Astrocyte of the spinal cord (primary cell): ENCODE measurements at regions not wholly inside any gene's neighbourhood (a gene's known extent, or its start where the extent isn't known, plus 50 kb on each side); places are given as distances from the start of the nearest gene placed in this dataset.
"Not testable (repeated sequence)": the region's sequence is repeated elsewhere in the genome, so short reads cannot be mapped to it uniquely, and the experiment has no call there.

Source experiments
- DNase-seq: peaks from one replicate; pipeline ENCODE4 v3.0.0; 2011; ENCODE audit warnings: low read depth, low spot score
- H3K4me3 ChIP-seq: 2 replicates; pipeline ENCODE4 v1.5.1; 2011; ENCODE audit warnings: low read depth, mild to moderate bottlenecking, low read length, moderate library complexity
- CTCF ChIP-seq: IDR thresholded peaks from 2 replicates; pipeline ENCODE4 v1.5.1; 2012; ENCODE audit warnings: low read depth, mild to moderate bottlenecking, low read length, inconsistent platforms
- in situ Hi-C: cut with HindIII; loops from 2 replicates; pipeline ENCODE4 v1.10.0; 2017; ENCODE audit warnings: low sequenced_read_pairs

- TF ChIP-seq CTCF: no peak
- in situ Hi-C loops: no loop called here
- DNase-seq: peak; percentile 48
- H3K4me3 ChIP-seq: no peak overlapping the region
These were observed 417.7 kb downstream of the PSAT1 start for GRCh38 chr9:78714576-78714975.

GRCh38 chr9:78719029-78719428 is 422.1 kb downstream of the PSAT1 start:
- in situ Hi-C loops, DNase-seq, H3K4me3 ChIP-seq: not testable (repeated sequence)

- no peak for DNase-seq
- H3K4me3 ChIP-seq: no peak overlapping the region
- no peak for TF ChIP-seq CTCF
- in situ Hi-C loops: no loop called here
These were observed 428.0 kb downstream of the PSAT1 start for GRCh38 chr9:78724896-78725295.

- in situ Hi-C loops: no loop called here
These were observed 428.6 kb downstream of the PSAT1 start for GRCh38 chr9:78725503-78725902.

GRCh38 chr9:78745331-78745730 is 448.4 kb downstream of the PSAT1 start:
- in situ Hi-C loops: no loop called here
- no peak overlapping the region for H3K4me3 ChIP-seq
- DNase-seq: no peak
- TF ChIP-seq CTCF: no peak

More at GRCh38 chr9:78725503-78725902, 428.6 kb downstream of the PSAT1 start:
- no peak for TF ChIP-seq CTCF
- no peak for DNase-seq
- H3K4me3 ChIP-seq: no peak overlapping the region

- in situ Hi-C loops: no loop called here
- no peak for DNase-seq
- no peak for TF ChIP-seq CTCF
- H3K4me3 ChIP-seq: no peak overlapping the region
These were observed 449.1 kb downstream of the PSAT1 start for GRCh38 chr9:78746010-78746409.

GRCh38 chr9:78753039-78753438 is 456.1 kb downstream of the PSAT1 start:
- in situ Hi-C loops: no loop called here
- DNase-seq: no peak
- no peak for TF ChIP-seq CTCF
- no peak overlapping the region for H3K4me3 ChIP-seq
